HUES6 (cell line): ENCODE measurements at regions not wholly inside any gene's neighbourhood (a gene's known extent, or its start where the extent isn't known, plus 50 kb on each side); places are given as distances from the start of the nearest gene placed in this dataset.

Experiments used
- H3K27ac ChIP-seq: 2 replicates; pipeline ENCODE4 v1.7.0; 2013; ENCODE audit warnings: low read depth, mild to moderate bottlenecking, low read length, inconsistent platforms
- H3K27me3 ChIP-seq: 2 replicates; pipeline ENCODE4 v1.6.1; 2013; ENCODE audit warnings: low read length; ENCODE audit not compliant: control insufficient read depth, insufficient read depth
- H3K36me3 ChIP-seq: 2 replicates; pipeline ENCODE4 v1.6.1; 2013; ENCODE audit warnings: low read length; ENCODE audit not compliant: control insufficient read depth, insufficient read depth
- H3K4me1 ChIP-seq: 2 replicates; pipeline ENCODE4 v1.6.1; 2013; ENCODE audit warnings: low read length; ENCODE audit not compliant: control insufficient read depth, insufficient read depth
- H3K4me3 ChIP-seq: 2 replicates; pipeline ENCODE4 v1.5.1; 2013; ENCODE audit warnings: low read depth, low read length
- H3K9ac ChIP-seq: one replicate; pipeline ENCODE4 v1.6.1; 2013; ENCODE audit warnings: mild to moderate bottlenecking, low read length
- H3K9me3 ChIP-seq: 2 replicates; pipeline ENCODE4 v1.6.1; 2013; ENCODE audit warnings: low read depth, low read length; ENCODE audit not compliant: control insufficient read depth, insufficient read depth

DNA sequence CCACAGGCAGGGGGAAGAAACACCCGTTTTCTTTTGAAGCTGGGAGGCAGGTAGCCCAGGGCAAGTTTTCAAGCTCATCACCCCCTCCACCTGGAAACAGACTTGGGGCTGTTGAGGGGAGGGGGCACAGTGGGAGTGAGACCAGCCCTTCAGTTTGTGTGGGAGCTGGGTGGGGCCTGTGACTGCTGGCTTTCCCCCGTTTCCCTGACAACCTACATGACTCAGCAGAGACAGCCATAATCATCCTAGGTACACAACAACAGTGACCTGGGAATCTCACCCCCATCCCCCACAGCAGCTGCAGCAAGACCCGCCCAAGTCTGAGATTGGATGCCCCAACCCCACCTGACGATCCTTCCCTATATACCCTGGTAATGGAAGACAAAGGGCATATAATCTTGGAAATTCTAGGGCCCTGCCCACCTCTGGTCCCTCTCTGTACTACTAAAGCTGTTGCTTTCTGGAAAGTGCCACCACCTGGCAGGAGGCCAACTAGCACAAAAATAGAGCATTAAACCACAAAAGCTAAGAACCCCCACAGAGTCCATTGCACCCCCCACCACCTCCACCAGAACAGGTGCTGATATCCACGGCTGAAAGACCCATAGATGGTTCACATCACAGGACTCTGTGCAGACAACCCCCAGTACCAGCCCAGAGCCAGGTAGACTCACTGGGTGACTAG, 422.2 kb upstream of the SGO1 start:
- Histone ChIP-seq H3K9ac (no peak overlapping the region), H3K27me3 (no peaks in the 10 kb centered on the region), H3K4me3 (no peak overlapping the region), H3K4me1 (no peaks in the 10 kb centered on the region), H3K27ac (peak overlapping the region; percentile 19; the same call in 1 of the 2 replicates), H3K9me3 (peaks cover 27% of the 10 kb centered on the region; the same call in 1 of the 2 replicates), H3K36me3 (no peaks in the 10 kb centered on the region)

DNA sequence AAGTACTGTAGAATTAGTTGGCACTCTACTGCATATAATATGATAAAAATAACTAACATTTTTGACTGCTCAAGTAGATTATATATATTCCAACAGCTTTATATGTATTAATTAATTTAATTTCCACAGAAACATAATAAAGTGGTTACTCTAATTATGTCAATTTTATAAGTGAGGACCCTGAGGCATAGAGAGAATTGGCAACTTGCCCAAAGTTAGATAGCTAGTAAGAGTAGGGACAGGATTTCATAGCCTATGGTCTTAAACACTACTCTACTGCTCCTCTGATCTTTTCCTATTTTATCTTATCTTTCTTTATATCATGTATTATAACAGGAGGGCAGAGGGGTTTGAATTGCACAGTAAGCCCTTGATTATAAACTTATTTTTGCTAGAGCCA, 418.7 kb upstream of the SGO1 start:
- H3K36me3 ChIP-seq: no peaks in the 10 kb centered on the region
- no peaks in the 10 kb centered on the region for H3K27me3 ChIP-seq
- no peak overlapping the region for H3K9ac ChIP-seq
- H3K9me3 ChIP-seq: peaks cover 12% of the 10 kb centered on the region; the same call in 1 of the 2 replicates
- no peak overlapping the region for H3K4me3 ChIP-seq
- no peak overlapping the region for H3K27ac ChIP-seq
- H3K4me1 ChIP-seq: no peaks in the 10 kb centered on the region

DNA sequence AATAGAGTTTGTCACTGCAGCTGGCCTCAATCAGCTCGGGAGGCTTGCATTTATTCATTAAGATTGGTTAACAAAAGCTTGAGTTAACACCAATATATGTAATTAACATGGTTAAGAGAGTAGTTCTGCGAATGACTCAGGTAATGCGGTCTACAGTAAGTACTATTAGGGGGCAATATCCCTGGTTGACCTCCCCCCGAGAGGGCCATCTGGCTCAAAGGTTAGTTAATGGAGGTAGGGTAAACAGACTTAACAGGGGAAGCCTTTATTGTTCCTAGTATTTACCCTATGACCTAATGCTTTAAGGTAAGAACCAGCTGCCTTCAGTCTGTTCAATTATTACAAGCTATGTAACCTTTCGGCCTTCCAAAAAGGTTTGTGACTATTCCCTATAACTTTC, 403.3 kb upstream of the SGO1 start:
- Histone ChIP-seq H3K4me3 (no peak overlapping the region), H3K4me1 (no peaks in the 10 kb centered on the region), H3K9me3 (no peaks in the 10 kb centered on the region), H3K27me3 (no peaks in the 10 kb centered on the region), H3K36me3 (no peaks in the 10 kb centered on the region), H3K9ac (no peak overlapping the region), H3K27ac (no peak overlapping the region)

DNA sequence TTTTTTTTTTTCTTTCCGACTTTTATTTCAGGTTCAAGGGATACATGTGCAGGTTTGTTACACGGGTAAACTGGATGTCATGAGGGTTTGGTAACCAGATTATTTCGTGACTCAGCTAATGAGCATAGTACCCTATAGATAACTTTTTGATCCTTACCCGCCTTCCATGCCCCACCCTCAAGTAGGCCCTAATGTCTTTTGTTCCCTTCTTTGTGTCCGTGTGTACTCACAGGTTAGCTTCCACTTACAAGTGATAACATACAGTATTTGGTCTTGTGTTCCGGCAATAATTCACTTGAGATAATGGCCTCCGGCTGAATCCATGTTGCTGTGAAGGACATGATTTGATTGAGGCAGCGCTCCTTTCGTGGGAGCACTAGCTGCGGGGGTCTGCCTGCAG, 402.8 kb upstream of the SGO1 start:
- H3K9ac ChIP-seq: no peak overlapping the region
- no peak overlapping the region for H3K27ac ChIP-seq
- no peaks in the 10 kb centered on the region for H3K4me1 ChIP-seq
- H3K36me3 ChIP-seq: no peaks in the 10 kb centered on the region
- no peak overlapping the region for H3K4me3 ChIP-seq
- H3K27me3 ChIP-seq: no peaks in the 10 kb centered on the region
- H3K9me3 ChIP-seq: no peaks in the 10 kb centered on the region

DNA sequence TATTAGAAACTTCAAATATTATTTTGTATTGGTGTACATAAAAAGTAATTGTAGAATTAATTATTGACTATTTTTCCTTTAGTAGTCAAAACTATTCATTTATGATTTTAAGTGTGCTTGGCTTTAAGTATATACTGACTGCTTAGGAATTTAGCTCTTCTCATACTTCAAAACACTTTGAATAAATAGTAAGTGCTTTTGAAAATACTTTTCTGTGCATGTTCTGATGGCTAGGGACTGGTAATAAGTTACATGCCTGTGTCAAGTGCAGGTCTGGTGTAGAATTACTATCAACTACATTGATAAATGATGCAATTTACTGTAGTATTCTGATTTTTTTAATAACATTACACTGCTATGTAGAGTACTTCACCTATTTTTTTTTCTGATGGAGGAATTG, 397.6 kb upstream of the SGO1 start:
- H3K9ac ChIP-seq: no peak overlapping the region
- no peaks in the 10 kb centered on the region for H3K9me3 ChIP-seq
- H3K4me3 ChIP-seq: no peak overlapping the region
- no peak overlapping the region for H3K27ac ChIP-seq
- H3K4me1 ChIP-seq: no peaks in the 10 kb centered on the region
- H3K27me3 ChIP-seq: no peaks in the 10 kb centered on the region
- H3K36me3 ChIP-seq: no peaks in the 10 kb centered on the region

DNA sequence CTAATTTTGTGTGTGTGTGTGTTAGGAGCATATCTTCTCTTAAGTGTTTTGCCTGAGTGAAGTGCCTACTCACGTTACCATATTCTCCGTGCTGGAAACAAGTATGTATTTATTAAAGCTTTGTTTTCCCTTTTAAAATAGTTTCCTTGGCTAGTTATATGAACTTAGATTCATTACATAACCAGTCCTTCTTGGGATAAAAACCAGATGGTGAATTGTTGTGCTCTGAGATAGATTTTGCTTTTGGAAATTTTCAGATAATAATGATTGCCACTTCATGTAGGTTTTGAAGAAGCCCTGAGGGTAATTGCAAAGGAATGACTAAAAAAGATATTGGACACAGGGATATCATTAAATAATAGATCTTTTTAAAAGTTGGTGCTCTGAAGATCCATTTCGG, 390.2 kb upstream of the SGO1 start:
- H3K4me1 ChIP-seq: no peaks in the 10 kb centered on the region
- no peaks in the 10 kb centered on the region for H3K27me3 ChIP-seq
- no peak overlapping the region for H3K9ac ChIP-seq
- H3K36me3 ChIP-seq: no peaks in the 10 kb centered on the region
- no peaks in the 10 kb centered on the region for H3K9me3 ChIP-seq
- no peak overlapping the region for H3K4me3 ChIP-seq
- no peak overlapping the region for H3K27ac ChIP-seq

DNA sequence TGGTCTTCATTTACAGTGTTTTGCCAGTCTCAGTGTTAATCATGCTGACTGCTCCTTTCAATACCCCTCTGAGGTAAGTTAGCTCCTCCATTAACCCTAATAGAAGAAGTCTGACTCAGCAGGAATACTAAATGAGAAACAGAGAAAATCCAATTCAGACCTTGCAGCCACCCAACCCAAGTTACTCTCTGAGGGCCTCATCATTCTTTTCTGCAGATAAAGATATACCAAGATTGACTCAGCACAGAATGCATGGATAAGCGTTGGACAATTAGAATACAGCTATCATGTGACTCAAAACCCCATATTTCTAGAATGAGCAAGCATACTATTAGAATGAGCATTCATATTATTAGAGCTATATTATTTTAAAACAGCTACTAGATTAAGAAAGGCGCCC, 389.1 kb upstream of the SGO1 start:
- Histone ChIP-seq H3K9me3 (no peaks in the 10 kb centered on the region), H3K36me3 (no peaks in the 10 kb centered on the region), H3K4me3 (no peak overlapping the region), H3K4me1 (no peaks in the 10 kb centered on the region), H3K27me3 (no peaks in the 10 kb centered on the region), H3K9ac (no peak overlapping the region), H3K27ac (no peak overlapping the region)

DNA sequence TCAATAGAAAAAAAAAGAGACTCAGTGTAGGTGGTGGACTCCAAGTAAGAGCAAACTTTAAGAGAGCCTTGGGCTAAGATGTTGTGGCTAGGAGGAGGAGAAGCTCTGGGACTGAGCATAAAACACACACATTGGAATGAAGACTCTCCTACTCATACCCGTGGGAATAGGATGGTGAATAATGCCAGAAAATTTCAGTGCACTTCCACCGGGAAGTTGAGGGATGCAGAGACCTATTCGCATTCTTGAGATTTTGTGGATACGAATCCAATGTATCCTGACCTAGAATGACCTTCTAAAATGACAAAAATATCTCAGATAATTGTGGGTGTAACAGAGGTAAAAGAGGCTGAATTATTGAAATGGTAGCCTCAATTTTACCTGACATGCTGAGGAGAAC, 388.7 kb upstream of the SGO1 start:
- Histone ChIP-seq H3K4me3 (no peak overlapping the region), H3K27ac (no peak overlapping the region), H3K9ac (no peak overlapping the region), H3K36me3 (no peaks in the 10 kb centered on the region), H3K9me3 (no peaks in the 10 kb centered on the region), H3K27me3 (no peaks in the 10 kb centered on the region), H3K4me1 (no peaks in the 10 kb centered on the region)

DNA sequence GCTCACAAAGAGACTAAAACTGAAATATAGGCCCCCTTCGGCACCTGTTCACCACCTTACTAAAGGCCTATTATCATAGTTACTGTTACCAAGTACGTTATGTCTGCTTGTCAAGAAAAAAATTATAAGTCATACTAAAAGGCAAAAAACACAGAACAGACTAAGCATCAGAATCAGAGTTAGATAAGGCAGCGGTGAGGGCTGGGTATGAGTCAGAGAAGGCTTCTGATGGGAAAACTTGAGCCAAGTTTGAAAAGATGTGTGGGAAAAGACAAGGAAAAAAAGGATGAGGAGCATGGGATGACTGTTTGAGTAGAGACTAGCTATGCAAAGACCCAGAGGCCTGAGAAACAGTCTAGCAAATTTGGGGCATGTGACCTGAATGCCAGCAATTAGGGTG, 387.2 kb upstream of the SGO1 start:
- no peak overlapping the region for H3K4me3 ChIP-seq
- H3K9me3 ChIP-seq: no peaks in the 10 kb centered on the region
- H3K27ac ChIP-seq: no peak overlapping the region
- no peaks in the 10 kb centered on the region for H3K36me3 ChIP-seq
- no peak overlapping the region for H3K9ac ChIP-seq
- H3K27me3 ChIP-seq: no peaks in the 10 kb centered on the region
- H3K4me1 ChIP-seq: no peaks in the 10 kb centered on the region

DNA sequence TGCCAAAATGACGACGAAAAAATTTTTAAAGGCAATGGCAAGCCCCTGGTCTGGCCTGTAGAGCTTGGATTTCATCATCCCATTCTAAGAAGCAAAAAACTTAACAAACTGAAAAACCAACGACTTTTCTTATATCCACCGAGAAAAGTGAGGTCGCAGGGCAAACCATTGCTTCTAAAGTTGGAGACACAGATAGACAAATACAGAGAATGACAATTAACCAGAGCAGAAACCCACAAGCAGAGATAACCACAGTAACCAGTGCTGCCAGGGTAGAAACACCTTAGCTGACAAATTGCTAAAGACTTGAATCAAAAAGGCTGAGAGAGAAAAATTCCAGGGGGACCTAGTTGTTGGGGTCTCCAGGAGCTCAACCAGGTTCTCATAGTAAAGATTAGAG, 386.5 kb upstream of the SGO1 start:
- Histone ChIP-seq H3K4me1 (no peaks in the 10 kb centered on the region), H3K4me3 (no peak overlapping the region), H3K9me3 (no peaks in the 10 kb centered on the region), H3K9ac (no peak overlapping the region), H3K36me3 (no peaks in the 10 kb centered on the region), H3K27ac (no peak overlapping the region), H3K27me3 (no peaks in the 10 kb centered on the region)

DNA sequence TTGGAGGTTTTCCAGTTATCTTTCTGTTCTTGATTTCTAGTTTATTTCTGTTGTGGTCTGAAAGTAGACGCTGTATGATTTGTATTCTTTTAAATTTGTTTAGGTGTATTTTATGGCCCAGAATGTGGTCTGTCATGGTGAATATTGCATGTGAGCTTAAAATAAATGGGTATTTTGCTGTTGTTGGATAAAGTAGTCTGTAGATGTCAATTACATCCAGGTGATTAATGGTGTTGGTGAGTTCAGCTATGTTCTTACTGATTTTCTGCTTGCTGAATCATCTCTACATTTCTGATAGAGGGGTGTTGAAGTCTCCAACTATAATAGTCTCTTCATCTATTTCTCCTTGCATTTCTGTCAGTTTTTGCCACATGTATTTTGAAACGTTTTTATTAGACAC, 383.3 kb upstream of the SGO1 start:
- H3K27me3 ChIP-seq: no peaks in the 10 kb centered on the region
- H3K4me1 ChIP-seq: no peaks in the 10 kb centered on the region
- H3K27ac ChIP-seq: no peak overlapping the region
- H3K4me3 ChIP-seq: no peak overlapping the region
- no peak overlapping the region for H3K9ac ChIP-seq
- no peaks in the 10 kb centered on the region for H3K36me3 ChIP-seq
- no peaks in the 10 kb centered on the region for H3K9me3 ChIP-seq

DNA sequence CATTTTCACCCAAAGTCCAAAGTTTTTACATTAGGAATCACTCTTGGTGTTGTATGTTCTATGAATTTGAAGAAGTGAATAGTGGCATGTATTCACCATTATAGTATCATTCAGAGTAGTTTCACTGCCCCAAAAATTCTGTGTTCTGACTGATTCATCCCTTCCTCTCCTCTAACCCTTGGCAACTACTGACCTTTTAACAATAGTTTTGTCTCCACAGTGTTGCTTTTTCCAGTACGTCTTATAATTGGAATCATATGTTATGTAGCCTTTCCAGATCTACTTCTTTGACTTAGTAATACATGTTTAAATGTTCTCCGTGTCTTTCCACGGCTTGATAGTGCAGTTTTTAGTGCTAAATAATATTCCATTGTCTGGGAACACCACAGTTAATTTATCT, 379.0 kb upstream of the SGO1 start:
- H3K27ac ChIP-seq: no peak overlapping the region
- H3K27me3 ChIP-seq: no peaks in the 10 kb centered on the region
- H3K36me3 ChIP-seq: no peaks in the 10 kb centered on the region
- H3K4me1 ChIP-seq: no peaks in the 10 kb centered on the region
- no peaks in the 10 kb centered on the region for H3K9me3 ChIP-seq
- H3K4me3 ChIP-seq: no peak overlapping the region
- H3K9ac ChIP-seq: no peak overlapping the region
